ENCODE measurements at regions not wholly inside any gene's neighbourhood (a gene's known extent, or its start where the extent isn't known, plus 50 kb on each side); places are given as distances from the start of the nearest gene placed in this dataset.

- no peak for TF ChIP-seq CTCF (conservative IDR thresholded peaks at IDR 0.05)
- TF ChIP-seq ZFX (IDR thresholded peaks at IDR 0.05): no peak
Measured at GRCh38 chr2:20537423-20538307, 90.8 kb downstream of the RHOB start.

Data from C4-2B (cell line).